Bronchial epithelial cell (primary cell): ENCODE measurements at regions not wholly inside any gene's neighbourhood (a gene's known extent, or its start where the extent isn't known, plus 50 kb on each side); places are given as distances from the start of the nearest gene placed in this dataset.
A peak's percentile ranks its signal among the peaks of the same experiment; 100 is the strongest.
"Not testable (repeated sequence)": the region's sequence is repeated elsewhere in the genome, so short reads cannot be mapped to it uniquely, and the experiment has no call there.

Experiments used
- DNase-seq: peaks from one replicate; pipeline ENCODE4 v3.0.0-alpha.2; 2010; ENCODE audit warnings: low read depth
- FAIRE-seq: peaks from 2 replicates; lab custom pipeline; 2011; peaks lifted over from hg19 to GRCh38; lab: Jason Lieb, UNC
- H3K27me3 ChIP-seq: 2 replicates; pipeline ENCODE4 v1.5.1; 2011; ENCODE audit warnings: low read length; ENCODE audit not compliant: control insufficient read depth, insufficient read depth
- H3K36me3 ChIP-seq: 2 replicates; pipeline ENCODE4 v1.5.1; 2011; ENCODE audit warnings: low read length; ENCODE audit not compliant: control insufficient read depth, insufficient read depth
- H3K4me3 ChIP-seq: 2 replicates; pipeline ENCODE4 v1.5.1; 2011; ENCODE audit warnings: mild to moderate bottlenecking, low read depth, low read length, control low read depth
- CTCF ChIP-seq: IDR thresholded peaks from 2 replicates; pipeline ENCODE4 v1.5.1; 2011; ENCODE audit warnings: mild to moderate bottlenecking, moderate library complexity, low read length, control low read depth, inconsistent platforms; ENCODE audit not compliant: insufficient read depth, severe bottlenecking

GRCh38 chr13:54705738-54706137, 1677.1 kb downstream of the OLFM4 start:
- FAIRE-seq (no peak), DNase-seq (no peak)
- Histone ChIP-seq H3K27me3 (no peaks in the 10 kb centered on the region), H3K4me3 (no peak overlapping the region), H3K36me3 (no peaks in the 10 kb centered on the region)
- TF ChIP-seq CTCF = no peak

GRCh38 chr13:54706336-54706735, 1677.7 kb downstream of the OLFM4 start:
- Histone ChIP-seq H3K36me3 (no peaks in the 10 kb centered on the region), H3K27me3 (no peaks in the 10 kb centered on the region), H3K4me3 (no peak overlapping the region)
- DNase-seq = no peak
- no peak for FAIRE-seq
- no peak for TF ChIP-seq CTCF

- H3K27me3 ChIP-seq = no peaks in the 10 kb centered on the region
- no peak for TF ChIP-seq CTCF
- DNase-seq = peak; percentile 60
- no peak overlapping the region for H3K4me3 ChIP-seq
- FAIRE-seq = no peak
- no peaks in the 10 kb centered on the region for H3K36me3 ChIP-seq
Measured at GRCh38 chr13:54709546-54709945, 1680.9 kb downstream of the OLFM4 start.

- DNase-seq (no peak), FAIRE-seq (no peak)
- H3K4me3 ChIP-seq = no peak overlapping the region
- H3K27me3 ChIP-seq = no peaks in the 10 kb centered on the region
- no peaks in the 10 kb centered on the region for H3K36me3 ChIP-seq
- no peak for TF ChIP-seq CTCF
Measured at GRCh38 chr13:54733639-54734038, 1705.0 kb downstream of the OLFM4 start.

GRCh38 chr13:54737211-54737610, 1708.6 kb downstream of the OLFM4 start:
- not testable (repeated sequence) for FAIRE-seq, H3K27me3 ChIP-seq, H3K4me3 ChIP-seq, H3K36me3 ChIP-seq, DNase-seq

- no peak for FAIRE-seq
- Histone ChIP-seq H3K36me3 (no peaks in the 10 kb centered on the region), H3K4me3 (no peak overlapping the region), H3K27me3 (no peaks in the 10 kb centered on the region)
- no peak for DNase-seq
- TF ChIP-seq CTCF = no peak
Measured at GRCh38 chr13:54742984-54743383, 1714.4 kb downstream of the OLFM4 start.
